NCI-H2107 (cell line): ENCODE measurements at regions not wholly inside any gene's neighbourhood (a gene's known extent, or its start where the extent isn't known, plus 50 kb on each side); places are given as distances from the start of the nearest gene placed in this dataset.
"Not testable (repeated sequence)": the region's sequence is repeated elsewhere in the genome, so short reads cannot be mapped to it uniquely, and the experiment has no call there.

ENCODE experiments used
- DNase-seq: peaks from one replicate; lab custom pipeline; 2025; lab: John Stamatoyannopoulos, UW

- DNase-seq, result no peak
These were observed 754.4 kb downstream of the CDH18 start for GRCh38 chr5:19233573-19233972.

DNA sequence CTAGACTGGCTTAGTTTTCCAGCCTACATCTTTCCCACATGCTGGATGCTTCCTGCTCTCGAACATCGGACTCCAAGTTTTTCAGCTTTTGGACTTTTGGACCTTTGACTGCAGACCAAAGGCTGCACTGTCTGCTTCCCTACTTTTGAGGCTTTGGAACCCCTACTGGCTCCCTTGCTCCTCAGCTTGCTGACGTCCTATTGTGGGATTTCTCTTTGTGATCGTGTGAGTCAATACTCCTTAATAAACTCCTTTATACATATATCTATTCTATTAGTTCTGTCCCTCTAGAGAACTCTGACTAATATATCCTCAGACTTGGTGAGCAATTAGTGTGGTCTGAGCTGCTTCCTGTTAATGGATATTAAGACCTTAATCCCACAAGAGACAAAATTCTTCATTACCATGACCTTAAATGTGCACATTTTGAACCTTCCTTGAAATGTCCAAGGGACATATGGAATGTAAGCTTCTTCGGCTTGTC is 752.9 kb downstream of the CDH18 start:
- DNase-seq, result no peak

DNA sequence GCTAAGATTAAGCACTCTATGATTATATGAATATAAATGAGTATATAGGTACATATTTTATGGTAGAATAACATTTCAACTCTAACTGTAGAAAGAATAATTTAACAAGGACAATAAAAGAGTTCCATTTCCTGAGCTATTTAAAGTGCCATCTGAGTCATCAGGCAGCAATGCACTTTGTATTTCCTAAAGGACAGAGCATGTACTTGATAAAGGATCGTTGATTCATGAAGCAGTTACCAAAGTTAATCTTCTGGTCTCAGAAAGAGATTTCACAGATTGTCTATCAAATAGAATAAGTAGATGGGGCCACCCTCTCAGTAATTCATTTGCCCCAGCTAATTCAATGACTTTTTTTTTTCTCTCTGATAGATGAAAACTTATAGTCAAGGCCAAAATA is 747.8 kb downstream of the CDH18 start:
- no peak for DNase-seq

GRCh38 chr5:19241690-19242089 is 746.3 kb downstream of the CDH18 start:
- DNase-seq, result no peak

DNA sequence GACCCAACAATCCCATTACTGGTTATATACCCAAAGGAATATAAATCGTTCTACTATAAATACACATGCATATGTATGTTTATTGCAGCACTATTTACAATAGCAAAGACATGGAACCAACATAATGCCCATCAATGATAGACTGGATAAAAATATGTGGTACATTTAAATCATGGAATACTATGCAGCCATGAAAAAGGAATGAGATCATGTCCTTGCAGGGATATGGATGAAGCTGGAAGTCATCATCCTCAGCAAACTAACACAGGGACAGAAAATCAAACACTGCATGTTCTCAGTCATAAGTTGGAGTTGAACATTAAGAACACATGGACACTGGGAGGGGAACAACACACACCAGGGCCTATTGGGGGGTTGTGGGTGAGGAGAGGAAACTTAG is 741.8 kb downstream of the CDH18 start:
- DNase-seq, result not testable (repeated sequence)

GRCh38 chr5:19247302-19247701 is 740.7 kb downstream of the CDH18 start:
- DNase-seq, result no peak

- DNase-seq, result no peak
These were observed 732.0 kb downstream of the CDH18 start for GRCh38 chr5:19256036-19256435.

DNA sequence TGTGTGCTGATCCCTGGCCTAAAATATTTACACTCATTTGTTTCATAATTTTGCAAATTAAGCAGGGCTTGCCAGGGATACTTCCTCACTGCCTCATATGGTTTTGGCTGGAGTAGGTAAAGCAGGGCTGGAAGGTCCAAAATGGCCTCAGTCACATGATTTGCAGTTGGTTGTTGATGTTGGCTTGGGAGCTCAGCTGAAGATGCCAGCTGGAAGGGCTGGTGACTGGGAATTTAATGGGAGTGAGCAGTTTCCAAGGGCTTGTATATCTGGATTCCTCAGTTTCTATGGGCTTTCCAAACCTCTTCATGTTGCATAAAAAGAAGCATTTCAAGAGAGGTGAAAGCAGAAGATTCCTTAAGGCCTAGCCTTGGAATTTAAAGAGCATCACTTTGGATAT is 729.3 kb downstream of the CDH18 start:
- DNase-seq, result no peak

GRCh38 chr5:19261879-19262278 is 726.1 kb downstream of the CDH18 start:
- DNase-seq, result no peak

- no peak for DNase-seq
These were observed 723.2 kb downstream of the CDH18 start for GRCh38 chr5:19264821-19265220.

- no peak for DNase-seq
These were observed 721.2 kb downstream of the CDH18 start for GRCh38 chr5:19266791-19267190.

DNA sequence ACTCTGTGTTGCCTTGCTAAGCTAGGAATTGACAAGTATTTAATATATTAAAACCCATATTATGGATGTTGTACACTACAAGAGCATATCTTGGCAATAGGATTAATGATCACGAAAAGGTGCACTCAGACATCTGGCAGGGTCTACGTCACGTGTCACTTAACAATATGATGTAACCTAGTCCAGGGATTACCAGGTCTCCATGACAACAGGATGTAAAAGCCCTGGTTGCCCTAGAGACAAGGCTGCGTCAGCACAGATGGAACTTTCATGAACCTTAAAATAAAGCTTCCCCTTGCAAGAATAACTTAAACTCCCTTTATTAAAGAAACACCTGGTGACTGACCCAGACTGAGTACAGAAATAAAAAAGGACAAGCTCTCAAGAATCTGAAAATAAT is 717.8 kb downstream of the CDH18 start:
- no peak for DNase-seq

DNA sequence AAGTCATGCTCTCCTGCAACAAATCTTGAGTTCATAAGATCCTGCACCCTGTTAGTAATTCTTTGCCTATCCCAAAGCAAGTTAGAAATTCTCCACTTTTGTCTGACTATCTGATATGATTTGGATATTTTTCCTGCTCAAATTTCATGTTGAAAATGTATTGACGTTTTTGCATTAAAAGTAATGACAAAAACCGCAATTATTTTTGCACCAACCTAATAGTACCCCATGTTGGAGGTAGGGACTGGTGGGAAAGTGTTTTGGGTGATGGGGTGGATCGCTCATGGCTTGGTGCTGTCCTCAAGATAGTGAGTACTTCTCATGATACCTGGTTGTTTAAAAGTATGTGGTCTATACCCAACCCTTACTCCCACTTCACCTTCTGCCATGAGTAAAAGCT is 713.4 kb downstream of the CDH18 start:
- DNase-seq, result no peak

DNA sequence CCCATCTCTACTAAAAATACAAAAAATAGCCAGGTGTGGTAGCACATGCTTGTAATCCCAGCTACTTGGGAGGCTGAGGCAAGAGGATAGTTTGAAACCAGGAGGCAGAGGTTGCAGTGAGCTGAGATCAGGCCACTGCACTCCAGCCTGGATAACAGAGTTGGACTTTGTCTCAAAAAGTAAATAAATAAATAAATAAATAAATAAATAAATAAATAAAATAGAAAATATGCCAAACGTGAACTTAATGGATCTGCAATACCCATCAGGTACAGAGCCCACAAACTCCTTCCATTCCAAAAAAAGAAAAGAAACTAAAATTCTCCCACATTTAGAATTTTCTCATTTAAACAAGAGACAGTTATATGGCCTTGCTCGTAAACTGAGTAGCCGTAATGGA is 702.7 kb downstream of the CDH18 start:
- DNase-seq, result no peak

DNA sequence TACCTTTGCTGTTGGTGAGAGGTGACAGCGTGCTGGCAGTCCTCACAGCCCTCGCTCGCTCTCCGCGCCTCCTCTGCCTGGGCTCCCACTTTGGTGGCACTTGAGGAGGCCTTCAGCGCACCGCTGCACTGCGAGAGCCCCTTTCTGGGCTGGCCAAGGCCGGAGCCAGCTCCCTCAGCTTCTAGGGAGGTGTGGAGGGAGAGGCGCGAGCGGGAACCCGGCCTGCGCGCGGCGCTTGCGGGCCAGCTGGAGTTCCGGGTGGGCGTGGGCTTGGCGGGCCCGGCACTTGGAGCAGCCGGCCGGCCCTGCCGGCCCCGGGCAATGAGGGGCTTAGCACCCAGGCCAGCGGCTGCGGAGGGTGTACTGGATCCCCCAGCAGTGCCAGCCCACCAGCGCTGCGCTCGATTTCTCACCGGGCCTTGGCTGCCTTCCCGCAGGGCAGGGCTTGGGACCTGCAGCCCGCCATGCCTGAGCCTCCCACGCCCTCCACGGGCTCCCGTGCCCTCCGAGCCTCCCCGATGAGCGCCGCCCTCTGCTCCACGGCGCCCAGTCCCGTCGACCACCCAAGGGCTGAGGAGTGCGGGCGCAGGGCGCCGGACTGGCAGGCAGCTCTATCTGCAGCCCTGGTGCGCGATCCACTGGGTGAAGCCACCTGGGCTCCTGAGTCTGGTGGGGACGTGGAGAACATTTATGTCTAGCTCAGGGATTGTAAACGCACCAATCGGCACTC is 700.3 kb downstream of the CDH18 start:
- not testable (repeated sequence) for DNase-seq

DNA sequence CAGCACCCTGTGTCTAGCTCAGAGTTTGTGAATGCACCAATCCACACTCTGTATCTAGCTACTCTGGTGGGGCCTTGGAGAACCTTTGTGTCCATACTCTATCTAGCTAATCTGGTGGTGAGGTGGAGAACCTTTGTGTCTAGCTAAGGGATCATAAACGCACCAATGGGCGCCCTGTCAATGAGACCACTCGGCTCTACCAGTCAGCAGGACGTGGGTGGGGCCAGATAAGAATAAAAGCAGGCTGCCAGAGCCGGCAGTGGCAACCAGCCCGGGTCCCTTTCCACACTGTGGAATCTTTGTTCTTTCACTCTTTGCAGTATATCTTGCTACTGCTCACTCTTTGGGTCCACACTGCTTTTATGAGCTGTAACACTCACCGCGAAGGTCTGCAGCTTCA is 699.7 kb downstream of the CDH18 start:
- not testable (repeated sequence) for DNase-seq

DNA sequence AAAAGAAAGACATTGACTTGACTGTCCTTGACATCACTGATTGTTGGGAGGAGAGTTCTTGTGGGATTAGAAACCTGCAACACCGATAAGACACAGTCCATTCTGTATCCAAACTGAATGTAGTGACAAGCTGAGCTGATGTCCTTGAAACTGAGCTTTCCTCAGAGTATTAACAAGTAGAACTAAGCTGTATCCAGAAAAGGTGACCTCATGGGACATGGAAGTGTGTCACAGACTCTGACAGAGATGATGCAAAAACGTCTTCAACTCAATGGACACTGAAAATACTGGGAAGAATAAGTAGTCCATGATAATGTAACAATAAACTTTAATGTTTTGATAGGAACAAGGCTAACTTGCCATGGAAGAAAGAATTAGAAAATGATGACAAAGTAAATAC is 690.1 kb downstream of the CDH18 start:
- DNase-seq, result no peak

DNA sequence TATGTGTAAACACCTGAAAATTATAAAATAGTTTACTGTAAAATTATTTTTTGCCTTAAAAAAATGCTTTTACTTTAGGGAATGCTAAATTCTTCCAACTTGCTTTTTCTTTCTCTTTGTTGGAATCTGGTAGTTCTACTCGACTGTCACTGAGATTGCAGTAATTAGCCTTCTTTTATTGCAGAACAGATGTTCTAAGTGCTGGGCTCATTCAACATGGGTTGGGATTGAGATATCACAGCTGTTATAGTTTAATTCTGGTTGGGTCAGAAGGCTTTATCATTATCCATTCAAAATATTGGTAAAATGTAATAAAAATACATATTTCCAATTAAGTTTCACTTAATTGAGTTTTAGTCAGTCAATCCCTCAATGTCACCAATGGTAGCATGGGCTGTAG is 686.7 kb downstream of the CDH18 start:
- DNase-seq, result no peak

DNA sequence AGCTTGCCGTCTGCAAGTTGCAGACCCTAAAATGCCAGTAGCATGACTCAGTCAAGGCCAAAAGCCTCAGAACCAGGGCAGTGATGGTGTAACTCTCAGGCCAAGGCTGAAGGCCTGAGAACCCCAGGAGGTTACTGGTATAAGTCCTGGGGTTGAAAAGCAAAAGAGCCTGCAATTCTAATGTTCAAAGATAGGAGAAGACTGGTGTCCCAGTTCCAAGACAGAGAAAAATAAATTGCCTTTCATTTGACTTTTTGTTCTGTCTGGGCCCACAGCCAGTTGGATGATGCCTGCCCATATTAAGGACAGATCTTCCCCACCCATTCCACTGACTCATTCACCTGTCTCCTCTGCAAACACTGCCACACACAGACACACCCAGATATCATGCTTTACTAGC is 673.2 kb downstream of the CDH18 start:
- DNase-seq, result no peak

DNA sequence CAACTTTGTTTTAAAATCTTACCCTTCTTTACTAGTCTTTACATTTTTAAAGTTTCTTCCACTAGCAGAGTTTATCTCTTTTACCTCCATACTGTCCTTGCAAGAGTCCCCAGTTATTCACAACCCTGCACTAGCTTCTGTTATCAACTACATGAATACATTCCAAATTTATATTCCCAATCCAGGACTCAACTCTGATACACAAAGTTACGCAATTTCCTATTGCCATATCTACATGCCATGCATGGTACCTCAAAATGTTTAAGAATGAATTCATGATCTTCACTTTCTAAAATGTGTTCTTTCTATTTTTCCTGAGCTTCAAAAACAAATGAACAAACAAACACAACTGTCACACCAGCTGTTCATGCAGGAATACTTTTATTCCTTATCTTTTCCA is 668.7 kb downstream of the CDH18 start:
- DNase-seq, result no peak

GRCh38 chr5:19322716-19323485 is 665.1 kb downstream of the CDH18 start:
- no peak for DNase-seq

DNA sequence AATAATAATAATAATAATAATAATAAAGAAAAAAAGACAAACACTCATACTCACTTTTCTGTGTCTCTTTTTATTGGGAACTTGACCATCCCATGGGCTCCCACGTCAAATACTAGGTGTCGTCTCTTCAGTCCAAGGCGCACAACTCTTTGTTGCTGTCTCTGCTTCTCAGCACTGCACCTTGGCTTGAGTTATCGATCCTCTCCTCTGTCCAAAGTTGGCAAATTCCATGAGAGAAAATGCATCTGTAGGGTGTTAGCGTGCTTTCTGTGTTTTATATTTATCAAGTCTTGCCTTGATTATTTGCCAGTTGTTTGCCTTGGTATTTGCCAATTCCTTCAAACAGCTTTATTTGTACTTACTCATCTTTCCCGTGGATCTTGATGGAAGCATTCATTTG is 653.7 kb downstream of the CDH18 start:
- no peak for DNase-seq

GRCh38 chr5:19342942-19343341 is 645.1 kb downstream of the CDH18 start:
- DNase-seq, result no peak

- no peak for DNase-seq
These were observed 635.9 kb downstream of the CDH18 start for GRCh38 chr5:19352120-19352519.
